H1 (cell line): ENCODE measurements at regions not wholly inside any gene's neighbourhood (a gene's known extent, or its start where the extent isn't known, plus 50 kb on each side); places are given as distances from the start of the nearest gene placed in this dataset.
A peak's percentile ranks its signal among the peaks of the same experiment; 100 is the strongest.

Experiments used
- CTCF ChIA-PET: fragments of 300-600 bp; sonication (Branson Sonifier 250); formaldehyde crosslinking; loops from one replicate; lab custom pipeline; 2021; ENCODE audit not compliant: partially characterized antibody; lab: Charles Lee
- POLR2A ChIA-PET: fragments of 300-600 bp; sonication (Branson Sonifier 250); formaldehyde crosslinking; loops from one replicate; lab custom pipeline; 2021; ENCODE audit warnings: inconsistent platforms; ENCODE audit not compliant: partially characterized antibody; lab: Charles Lee
- DNase-seq, 2 experiments: peaks; one replicate each; pipeline versions ENCODE4 v3.0.0 to v3.0.0-alpha.2; 2010 to 2022; ENCODE audit warnings: low spot score in 2 of 2, low read depth in 1 of 2, mixed read lengths in 1 of 2
- FAIRE-seq: peaks from 2 replicates; lab custom pipeline; 2011; peaks lifted over from hg19 to GRCh38; lab: Jason Lieb, UNC
- H2AFZ ChIP-seq: 2 replicates; pipeline ENCODE4 v1.8.1; 2012; ENCODE audit warnings: low read length, inconsistent platforms
- H2AK5ac ChIP-seq: 2 replicates; pipeline ENCODE4 v1.6.1; 2013; ENCODE audit warnings: low read depth, low read length
- H2BK120ac ChIP-seq: replicated peaks from 2 replicates; pipeline ENCODE3; 2013; ENCODE audit warnings: low read depth, low read length, inconsistent platforms
- H2BK12ac ChIP-seq: 2 replicates; pipeline ENCODE4 v1.6.1; 2013; ENCODE audit warnings: low read depth, low read length
- H2BK15ac ChIP-seq: 2 replicates; pipeline ENCODE4 v1.6.1; 2013; ENCODE audit warnings: low read length
- H2BK20ac ChIP-seq: 2 replicates; pipeline ENCODE4 v1.6.1; 2013; ENCODE audit warnings: low read length
- H2BK5ac ChIP-seq: 2 replicates; pipeline ENCODE4 v1.6.1; 2013; ENCODE audit warnings: low read depth, low read length
- H3K14ac ChIP-seq: 2 replicates; pipeline ENCODE4 v1.6.1; 2013; ENCODE audit warnings: inconsistent platforms; ENCODE audit not compliant: insufficient read length
- H3K18ac ChIP-seq: 2 replicates; pipeline ENCODE4 v1.6.1; 2013; ENCODE audit warnings: low read length; ENCODE audit errors: extremely low read depth
- H3K23ac ChIP-seq: 2 replicates; pipeline ENCODE4 v1.6.1; 2013; ENCODE audit warnings: inconsistent platforms; ENCODE audit not compliant: insufficient read length
- H3K23me2 ChIP-seq: 2 replicates; pipeline ENCODE4 v1.6.1; 2013; ENCODE audit warnings: low read depth, low read length
- H3K27ac ChIP-seq: 2 replicates; pipeline ENCODE4 v1.6.1; 2011; ENCODE audit warnings: low read depth, low read length, inconsistent platforms
- H3K27me3 ChIP-seq, 4 experiments: replicated peaks in 1 of 4; 1 replicate in 1 of 4; 2 replicates in 3 of 4; pipeline versions ENCODE4 v1.6.1 to v1.8.1; 2011 to 2013; ENCODE audit warnings: low read length in 3 of 4, mild to moderate bottlenecking in 3 of 4, inconsistent platforms in 2 of 4, mixed read lengths in 2 of 4, moderate library complexity in 1 of 4; ENCODE audit not compliant: control insufficient read depth in 3 of 4, insufficient read depth in 3 of 4; ENCODE audit errors: extremely low read depth in 1 of 4
- H3K36me3 ChIP-seq, 4 experiments: 2 replicates each; pipeline versions ENCODE4 v1.6.1 to v1.8.1; 2011 to 2013; ENCODE audit warnings: mild to moderate bottlenecking in 4 of 4, low read length in 3 of 4, moderate library complexity in 2 of 4, control low read depth in 1 of 4, inconsistent platforms in 1 of 4; ENCODE audit not compliant: insufficient read depth in 4 of 4, control insufficient read depth in 2 of 4
- H3K4ac ChIP-seq: replicated peaks from 2 replicates; pipeline ENCODE3; 2013; ENCODE audit warnings: low read length, low read depth, mixed read lengths, inconsistent platforms; ENCODE audit not compliant: insufficient read length
- H3K4me1 ChIP-seq, 4 experiments: replicated peaks in 1 of 4; 1 replicate in 1 of 4; 2 replicates in 3 of 4; pipeline versions ENCODE4 v1.6.1 to v1.8.1; 2011 to 2013; ENCODE audit warnings: low read length in 3 of 4, inconsistent platforms in 2 of 4, mixed read lengths in 1 of 4; ENCODE audit not compliant: insufficient read depth in 4 of 4, control insufficient read depth in 3 of 4
- H3K4me2 ChIP-seq, 2 experiments: 2 replicates each; pipeline versions ENCODE4 v1.6.1 to v1.8.1; 2011 to 2013; ENCODE audit warnings: low read depth in 2 of 2, low read length in 2 of 2, control low read depth in 1 of 2, inconsistent platforms in 1 of 2, mild to moderate bottlenecking in 1 of 2; ENCODE audit not compliant: insufficient read depth in 1 of 2
- H3K4me3 ChIP-seq, 4 experiments: fragments of 200-600, 300-600 bp in 1 of 4; sonication (generic), shearing (Covaris generic), sonication (Bioruptor Twin) in 1 of 4; 2 replicates each; pipeline versions ENCODE4 v1.5.1 to v1.8.1; 2011 to 2016; ENCODE audit warnings: low read length in 4 of 4, low read depth in 3 of 4, control low read depth in 2 of 4, inconsistent platforms in 2 of 4, mild to moderate bottlenecking in 2 of 4, mixed read lengths in 1 of 4, moderate library complexity in 1 of 4; ENCODE audit not compliant: insufficient read depth in 2 of 4; ENCODE audit errors: extremely low read depth in 1 of 4
- H3K56ac ChIP-seq: replicated peaks from 2 replicates; pipeline ENCODE3; 2013; ENCODE audit warnings: low read depth, mild to moderate bottlenecking, mixed read lengths, low read length, inconsistent platforms; ENCODE audit not compliant: insufficient read length
- H3K79me1 ChIP-seq: 2 replicates; pipeline ENCODE4 v1.6.1; 2013; ENCODE audit warnings: low read depth, low read length, control low read depth
- H3K79me2 ChIP-seq, 2 experiments: 2 replicates each; pipeline versions ENCODE4 v1.6.1 to v1.8.1; 2012 to 2013; ENCODE audit warnings: low read length in 2 of 2, mild to moderate bottlenecking in 2 of 2, inconsistent platforms in 1 of 2; ENCODE audit not compliant: insufficient read depth in 2 of 2, control insufficient read depth in 1 of 2
- H3K9ac ChIP-seq, 4 experiments: replicated peaks in 1 of 4; 1 replicate in 1 of 4; 2 replicates in 3 of 4; pipeline versions ENCODE4 v1.6.1 to v1.8.1; 2011 to 2013; ENCODE audit warnings: low read depth in 3 of 4, low read length in 3 of 4, control low read depth in 2 of 4, mild to moderate bottlenecking in 2 of 4, moderate library complexity in 2 of 4, inconsistent platforms in 1 of 4; ENCODE audit errors: extremely low read depth in 1 of 4
- H3K9me3 ChIP-seq, 2 experiments: 2 replicates each; pipeline versions ENCODE4 v1.6.1 to v1.8.1; 2012 to 2013; ENCODE audit warnings: mild to moderate bottlenecking in 2 of 2, moderate library complexity in 2 of 2, control low read depth in 1 of 2, inconsistent platforms in 1 of 2, low read depth in 1 of 2, low read length in 1 of 2, mixed read lengths in 1 of 2; ENCODE audit not compliant: insufficient read depth in 2 of 2
- H4K20me1 ChIP-seq, 2 experiments: replicated peaks in 1 of 2; 2 replicates each; pipeline versions ENCODE3 to v1.8.1; 2011 to 2013; ENCODE audit warnings: inconsistent platforms in 2 of 2, low read length in 2 of 2, mild to moderate bottlenecking in 1 of 2; ENCODE audit not compliant: insufficient read depth in 2 of 2, control insufficient read depth in 1 of 2
- H4K5ac ChIP-seq: 2 replicates; pipeline ENCODE4 v1.6.1; 2013; ENCODE audit warnings: low read length, low read depth, mixed read lengths, inconsistent platforms; ENCODE audit not compliant: insufficient read length
- H4K8ac ChIP-seq: 2 replicates; pipeline ENCODE4 v1.8.0; 2013; ENCODE audit warnings: mild to moderate bottlenecking, moderate library complexity, low read length, inconsistent platforms; ENCODE audit not compliant: insufficient read depth; ENCODE audit errors: extremely low read depth
- H4K91ac ChIP-seq: replicated peaks from 2 replicates; pipeline ENCODE3; 2013; ENCODE audit warnings: low read length, mixed read lengths, inconsistent platforms; ENCODE audit not compliant: insufficient read length
- CEBPB ChIP-seq: IDR thresholded peaks from 2 replicates; pipeline ENCODE4 v1.6.1; 2012; ENCODE audit warnings: low read depth, low read length
- JUND ChIP-seq: IDR thresholded peaks from 2 replicates; pipeline ENCODE4 v1.6.1; 2011; ENCODE audit warnings: mild to moderate bottlenecking, improper control_type of control experiment, low read length
- NRF1 ChIP-seq: IDR thresholded peaks from 2 replicates; pipeline ENCODE4 v1.6.1; 2011; ENCODE audit warnings: mild to moderate bottlenecking, low read depth, low read length, improper control_type of control experiment
- RFX5 ChIP-seq: IDR thresholded peaks from 2 replicates; pipeline ENCODE4 v1.6.1; 2011; ENCODE audit warnings: low read depth, low read length, improper control_type of control experiment, borderline replicate concordance
- USF2 ChIP-seq: IDR thresholded peaks from 2 replicates; pipeline ENCODE4 v1.6.1; 2011; ENCODE audit warnings: low read length, improper control_type of control experiment
- WGBS, 2 experiments: shearing (Covaris generic) in 1 of 2; methylation state at CpG; one replicate each; pipeline versions ENCODE4 v1.1.6 to v1.1.7; 2013 to 2015; ENCODE audit warnings: low lambda C conversion rate in 2 of 2, mixed read lengths in 2 of 2, inconsistent platforms in 1 of 2, low coverage in 1 of 2, missing lambda C conversion rate in 1 of 2; ENCODE audit not compliant: insufficient replicate concordance in 2 of 2, insufficient coverage in 1 of 2, insufficient read length in 1 of 2; ENCODE audit errors: extremely low coverage in 1 of 2, missing lambda C conversion rate in 1 of 2; 5-methylcytosine and 5-hydroxymethylcytosine counted together

DNA sequence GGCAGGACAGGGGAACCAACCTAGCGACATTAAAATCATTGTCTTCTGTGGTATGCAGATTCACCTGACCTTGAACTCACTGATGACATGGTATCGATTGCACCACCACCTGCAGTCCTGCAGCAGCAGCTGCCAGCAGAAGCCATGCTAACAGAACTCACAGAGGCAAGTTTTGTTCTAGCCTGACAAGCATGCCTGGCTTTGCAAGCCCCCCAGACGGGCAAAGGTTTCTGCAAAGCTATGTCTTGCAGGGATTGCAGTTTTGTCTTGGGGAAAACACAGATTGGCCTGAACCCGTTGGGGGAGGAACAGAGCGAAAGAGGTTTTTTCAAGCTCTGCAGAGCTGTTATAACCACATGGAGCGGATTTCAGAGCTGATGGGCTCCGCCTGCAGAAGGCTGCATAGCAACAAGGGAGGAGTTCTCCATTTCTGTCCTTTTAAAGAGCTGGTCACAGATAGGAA, 221.0 kb downstream of the HIPK3 start:
- Histone ChIP-seq H2AFZ (no peak overlapping the region), H3K9me3 (no peaks in the 10 kb centered on the region), H3K23me2 (no peaks in the 10 kb centered on the region; the same call in 1 of the 2 replicates), H2BK20ac (no peak overlapping the region), H2BK5ac (no peak overlapping the region), H3K14ac (no peak overlapping the region), H4K20me1 (no peaks in the 10 kb centered on the region), H3K27ac (no peak overlapping the region), H3K4me1 (0 out of 7 replicates have a peak, but pooled peaks cover 0 to 3% (median 0%) of the 10 kb centered on the region in 4 experiments), H3K23ac (no peak overlapping the region), H3K56ac (no peak overlapping the region), H3K4me2 (no peak overlapping the region), H2AK5ac (no peak overlapping the region), H3K4ac (no peak overlapping the region), H3K79me2 (no peaks in the 10 kb centered on the region), H2BK12ac (no peak overlapping the region), H3K79me1 (no peaks in the 10 kb centered on the region), H2BK120ac (no peak overlapping the region), H3K18ac (no peak overlapping the region), H3K9ac (no peak overlapping the region), H2BK15ac (no peak overlapping the region), H3K27me3 (no peaks in the 10 kb centered on the region), H4K8ac (peak overlapping the region; percentile 53; the same call in 1 of the 2 replicates), H3K36me3 (no peaks in the 10 kb centered on the region), H4K5ac (no peak overlapping the region), H3K4me3 (no peak overlapping the region), H4K91ac (no peak overlapping the region)
- 80% methylated on average over 7 of the region's 7 CpGs; no CpG with 5 or more reads in 1 of the 2 experiments for WGBS, 2 experiments
- ChIA-PET POLR2A (no interaction called here), CTCF (interaction anchor here (0.7 to 1.4 kb wide), 5 partner anchors 18 to 211 kb away, joined by 3 read pairs; no protein-coding TSS in a partner anchor)
- DNase-seq: no peak
- FAIRE-seq: no peak
- TF ChIP-seq NRF1: no peak
- TF ChIP-seq JUND: no peak
- TF ChIP-seq CEBPB: peak; percentile 51
- 0 out of 2 replicates have a peak, but pooled peaks have one; percentile 20 for TF ChIP-seq RFX5
- no peak for TF ChIP-seq USF2
